CD14-positive monocyte (primary cell): ENCODE measurements at regions not wholly inside any gene's neighbourhood (a gene's known extent, or its start where the extent isn't known, plus 50 kb on each side); places are given as distances from the start of the nearest gene placed in this dataset.

Experiments
- DNase-seq, 3 donors: peaks; one replicate each; pipeline ENCODE4 v3.0.0-alpha.2; 2011 to 2022
- H2AFZ ChIP-seq: 2 replicates; pipeline ENCODE4 v1.6.0; 2012; ENCODE audit warnings: mild to moderate bottlenecking, low read depth, low read length, inconsistent platforms; ENCODE audit not compliant: insufficient read depth, poor library complexity, severe bottlenecking
- H3K27ac ChIP-seq, 2 donors: 1 replicate in 1 of 2; 2 replicates in 1 of 2; pipeline ENCODE4 v1.5.1; 2012 to 2013; ENCODE audit warnings: low read length in 2 of 2, control low read depth in 1 of 2, inconsistent platforms in 1 of 2, low read depth in 1 of 2, mild to moderate bottlenecking in 1 of 2
- H3K27me3 ChIP-seq, 2 donors: one replicate each; pipeline versions ENCODE4 v1.6.0 to v1.6.1; 2011 to 2013; ENCODE audit warnings: low read length in 2 of 2; ENCODE audit not compliant: control insufficient read depth in 2 of 2, insufficient read depth in 2 of 2
- H3K36me3 ChIP-seq, 2 donors: replicated peaks in 1 of 2; 1 replicate in 1 of 2; 2 replicates in 1 of 2; pipeline versions ENCODE4 v1.5.1 to v1.6.1; 2012 to 2013; ENCODE audit warnings: low read length in 2 of 2, control low read depth in 1 of 2, inconsistent platforms in 1 of 2, mild to moderate bottlenecking in 1 of 2; ENCODE audit not compliant: insufficient read depth in 2 of 2, control insufficient read depth in 1 of 2
- H3K4me1 ChIP-seq, 2 donors: 1 replicate in 1 of 2; 2 replicates in 1 of 2; pipeline versions ENCODE4 v1.5.1 to v1.6.1; 2012 to 2013; ENCODE audit warnings: low read length in 2 of 2, control low read depth in 1 of 2, inconsistent platforms in 1 of 2, mild to moderate bottlenecking in 1 of 2, moderate library complexity in 1 of 2; ENCODE audit not compliant: insufficient read depth in 2 of 2, control insufficient read depth in 1 of 2
- H3K4me2 ChIP-seq: replicated peaks from 2 replicates; pipeline ENCODE3; 2012; ENCODE audit warnings: low read length, moderate library complexity, mild to moderate bottlenecking; ENCODE audit not compliant: poor library complexity, severe bottlenecking; ENCODE audit errors: extremely low read depth
- H3K4me3 ChIP-seq, 3 experiments: fragments of 200-600 bp in 1 of 3; sonication (generic) in 1 of 3; replicated peaks in 1 of 3; 1 replicate in 2 of 3; 2 replicates in 1 of 3; pipeline ENCODE4 v1.5.1; 2011 to 2013; ENCODE audit warnings: low read length in 3 of 3, mild to moderate bottlenecking in 3 of 3, control low read depth in 2 of 3, low read depth in 2 of 3, inconsistent platforms in 1 of 3, moderate library complexity in 1 of 3
- H3K79me2 ChIP-seq: 2 replicates; pipeline ENCODE4 v1.6.0; 2012; ENCODE audit warnings: mild to moderate bottlenecking, control low read depth, inconsistent platforms, low read length, moderate library complexity; ENCODE audit not compliant: insufficient read depth
- H3K9ac ChIP-seq: 2 replicates; pipeline ENCODE4 v1.6.0; 2017; ENCODE audit warnings: low read length, mild to moderate bottlenecking; ENCODE audit not compliant: insufficient read depth, poor library complexity, severe bottlenecking
- H3K9me3 ChIP-seq, 2 donors: replicated peaks in 1 of 2; 1 replicate in 1 of 2; 2 replicates in 1 of 2; pipeline versions ENCODE4 v1.5.1 to v1.6.1; 2012 to 2013; ENCODE audit warnings: low read length in 2 of 2, control low read depth in 1 of 2; ENCODE audit not compliant: control insufficient read depth in 1 of 2, insufficient read depth in 1 of 2
- H4K20me1 ChIP-seq: 2 replicates; pipeline ENCODE4 v1.6.0; 2012; ENCODE audit warnings: mild to moderate bottlenecking, low read length, control low read depth, moderate library complexity; ENCODE audit not compliant: insufficient read depth
- H3K27ac Mint-ChIP-seq, 7 donors: one replicate each; pipeline ENCODE4 v1.8.0; 2020; ENCODE audit warnings: mild to moderate bottlenecking in 7 of 7, mixed read lengths in 7 of 7, moderate library complexity in 6 of 7, inconsistent platforms in 2 of 7
- H3K27me3 Mint-ChIP-seq, 3 donors: one replicate each; pipeline ENCODE4 v1.8.0; 2021 to 2022; ENCODE audit warnings: low read depth in 3 of 3, mild to moderate bottlenecking in 3 of 3, mixed read lengths in 3 of 3, moderate library complexity in 3 of 3, inconsistent platforms in 1 of 3
- H3K36me3 Mint-ChIP-seq, 2 donors: one replicate each; pipeline ENCODE4 v1.8.0; 2020; ENCODE audit warnings: mixed read lengths in 2 of 2, inconsistent platforms in 1 of 2, mild to moderate bottlenecking in 1 of 2
- H3K4me1 Mint-ChIP-seq: one replicate; pipeline ENCODE4 v1.8.0; 2020; ENCODE audit warnings: mild to moderate bottlenecking, mixed read lengths
- H3K4me3 Mint-ChIP-seq, 2 donors: one replicate each; pipeline ENCODE4 v1.8.0; 2020; ENCODE audit warnings: mild to moderate bottlenecking in 2 of 2, mixed read lengths in 2 of 2, moderate library complexity in 1 of 2
- H3K9me3 Mint-ChIP-seq, 7 donors: one replicate each; pipeline ENCODE4 v1.8.0; 2020 to 2022; ENCODE audit warnings: mixed read lengths in 7 of 7, mild to moderate bottlenecking in 6 of 7, moderate library complexity in 6 of 7, inconsistent platforms in 2 of 7
- WGBS: methylation state at CpG from one replicate; pipeline ENCODE4 v1.1.5; 2013; ENCODE audit warnings: missing lambda C conversion rate; ENCODE audit not compliant: insufficient coverage; 5-methylcytosine and 5-hydroxymethylcytosine counted together
- intact Hi-C, 2 donors: fragments of 100-400 bp; cut with micrococcal nuclease; formaldehyde crosslinking; loops; one replicate each; pipeline versions ENCODE4 v1.15.0 to v1.15.1; 2023
- TF ChIP-seq, protein P1 (sequence below): fragments of 200-600 bp; IDR thresholded peaks from one replicate; pipeline ENCODE4 v1.8.0; 2022; ENCODE audit warnings: antibody characterized with exemption, mild to moderate bottlenecking

GRCh38 chr4:185956544-185956940 is 112.4 kb upstream of the TLR3 start:
- no peaks in the 10 kb centered on the region for H3K79me2 ChIP-seq
- intact Hi-C loops = no loop called here
- H3K36me3 ChIP-seq = no peaks in the 10 kb centered on the region
- no peaks in the 10 kb centered on the region for H3K27me3 ChIP-seq
- WGBS = 100% methylated on average over 3 of the region's 4 CpGs
- no peaks in the 10 kb centered on the region for H4K20me1 ChIP-seq
- H3K4me1 Mint-ChIP-seq = peaks cover 9% of the 10 kb centered on the region
- DNase-seq = no peak
- H3K27ac ChIP-seq = no peak overlapping the region
- H3K4me3 ChIP-seq = no peak overlapping the region
- no peak overlapping the region for H3K9ac ChIP-seq
- peaks cover 0 to 2% (median 1%) of the 10 kb centered on the region in 3 donors for H3K27me3 Mint-ChIP-seq
- H3K9me3 ChIP-seq = no peaks in the 10 kb centered on the region
- H3K36me3 Mint-ChIP-seq = no peaks in the 10 kb centered on the region
- H3K27ac Mint-ChIP-seq = no peak overlapping the region
- TF ChIP-seq, protein P1, sequence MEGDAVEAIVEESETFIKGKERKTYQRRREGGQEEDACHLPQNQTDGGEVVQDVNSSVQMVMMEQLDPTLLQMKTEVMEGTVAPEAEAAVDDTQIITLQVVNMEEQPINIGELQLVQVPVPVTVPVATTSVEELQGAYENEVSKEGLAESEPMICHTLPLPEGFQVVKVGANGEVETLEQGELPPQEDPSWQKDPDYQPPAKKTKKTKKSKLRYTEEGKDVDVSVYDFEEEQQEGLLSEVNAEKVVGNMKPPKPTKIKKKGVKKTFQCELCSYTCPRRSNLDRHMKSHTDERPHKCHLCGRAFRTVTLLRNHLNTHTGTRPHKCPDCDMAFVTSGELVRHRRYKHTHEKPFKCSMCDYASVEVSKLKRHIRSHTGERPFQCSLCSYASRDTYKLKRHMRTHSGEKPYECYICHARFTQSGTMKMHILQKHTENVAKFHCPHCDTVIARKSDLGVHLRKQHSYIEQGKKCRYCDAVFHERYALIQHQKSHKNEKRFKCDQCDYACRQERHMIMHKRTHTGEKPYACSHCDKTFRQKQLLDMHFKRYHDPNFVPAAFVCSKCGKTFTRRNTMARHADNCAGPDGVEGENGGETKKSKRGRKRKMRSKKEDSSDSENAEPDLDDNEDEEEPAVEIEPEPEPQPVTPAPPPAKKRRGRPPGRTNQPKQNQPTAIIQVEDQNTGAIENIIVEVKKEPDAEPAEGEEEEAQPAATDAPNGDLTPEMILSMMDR = no peak
- peaks cover 0 to 6% (median 0%) of the 10 kb centered on the region in 7 donors for H3K9me3 Mint-ChIP-seq
- H3K4me1 ChIP-seq = peaks cover 0 to 7% of the 10 kb centered on the region in 2 donors
- H3K4me2 ChIP-seq = no peak overlapping the region
- H3K4me3 Mint-ChIP-seq = no peak overlapping the region
- no peak overlapping the region for H2AFZ ChIP-seq

- no peaks in the 10 kb centered on the region for H4K20me1 ChIP-seq
- intact Hi-C loops = no loop called here
- H3K4me1 Mint-ChIP-seq = peaks cover 10% of the 10 kb centered on the region
- H3K27ac Mint-ChIP-seq = no peak overlapping the region
- no peak overlapping the region for H3K4me2 ChIP-seq
- no peak overlapping the region for H3K4me3 ChIP-seq
- 93% methylated on average over 2 of the region's 3 CpGs for WGBS
- H3K4me3 Mint-ChIP-seq = no peak overlapping the region
- peaks cover 0 to 2% (median 1%) of the 10 kb centered on the region in 3 donors for H3K27me3 Mint-ChIP-seq
- no peaks in the 10 kb centered on the region for H3K36me3 ChIP-seq
- DNase-seq = no peak
- no peaks in the 10 kb centered on the region for H3K9me3 ChIP-seq
- H2AFZ ChIP-seq = no peak overlapping the region
- peaks cover 0 to 6% (median 0%) of the 10 kb centered on the region in 7 donors for H3K9me3 Mint-ChIP-seq
- H3K4me1 ChIP-seq = peaks cover 0 to 7% of the 10 kb centered on the region in 2 donors
- no peaks in the 10 kb centered on the region for H3K36me3 Mint-ChIP-seq
- H3K9ac ChIP-seq = no peak overlapping the region
- no peaks in the 10 kb centered on the region for H3K79me2 ChIP-seq
- TF ChIP-seq, protein P1 = no peak
- no peaks in the 10 kb centered on the region for H3K27me3 ChIP-seq
- H3K27ac ChIP-seq = no peak overlapping the region
Measured at GRCh38 chr4:185958094-185958747, 110.7 kb upstream of the TLR3 start.
